H9 (cell line): ENCODE measurements at regions not wholly inside any gene's neighbourhood (a gene's known extent, or its start where the extent isn't known, plus 50 kb on each side); places are given as distances from the start of the nearest gene placed in this dataset.

ENCODE experiments used
- DNase-seq: peaks from one replicate; pipeline ENCODE4 v3.0.0-alpha.2; 2017
- H2AFZ ChIP-seq: one replicate; pipeline ENCODE4 v1.6.1; 2013; ENCODE audit warnings: mild to moderate bottlenecking, low read length, control low read depth, moderate library complexity
- H2AK5ac ChIP-seq: 2 replicates; pipeline ENCODE4 v1.6.1; 2013; ENCODE audit warnings: low read length, control low read depth, mixed read lengths; ENCODE audit not compliant: insufficient read length
- H2BK120ac ChIP-seq: one replicate; pipeline ENCODE4 v1.6.1; 2013; ENCODE audit warnings: low read depth, mild to moderate bottlenecking, low read length, control low read depth, inconsistent platforms; ENCODE audit not compliant: poor library complexity, severe bottlenecking
- H2BK12ac ChIP-seq: 2 replicates; pipeline ENCODE4 v1.6.1; 2013; ENCODE audit warnings: low read length, control low read depth, mixed read lengths, low read depth; ENCODE audit not compliant: insufficient read length
- H2BK15ac ChIP-seq: 2 replicates; pipeline ENCODE4 v1.6.1; 2013; ENCODE audit warnings: low read depth, low read length, control low read depth
- H2BK20ac ChIP-seq: one replicate; pipeline ENCODE4 v1.6.1; 2013; ENCODE audit warnings: low read depth, mild to moderate bottlenecking, low read length, control low read depth, inconsistent platforms; ENCODE audit not compliant: poor library complexity, severe bottlenecking
- H2BK5ac ChIP-seq: 2 replicates; pipeline ENCODE4 v1.6.1; 2013; ENCODE audit warnings: low read length, control low read depth, mixed read lengths; ENCODE audit not compliant: insufficient read length
- H3K14ac ChIP-seq: 2 replicates; pipeline ENCODE4 v1.6.1; 2013; ENCODE audit warnings: low read length, control low read depth; ENCODE audit not compliant: insufficient read depth
- H3K18ac ChIP-seq: 2 replicates; pipeline ENCODE4 v1.6.1; 2013; ENCODE audit warnings: low read depth, mild to moderate bottlenecking, mixed read lengths, low read length, control low read depth; ENCODE audit not compliant: insufficient read length
- H3K23ac ChIP-seq: 2 replicates; pipeline ENCODE4 v1.6.1; 2013; ENCODE audit warnings: low read length, control low read depth, mixed read lengths, low read depth; ENCODE audit not compliant: insufficient read length
- H3K23me2 ChIP-seq: 2 replicates; pipeline ENCODE4 v1.6.1; 2013; ENCODE audit warnings: low read depth, mild to moderate bottlenecking, mixed read lengths, low read length, control low read depth; ENCODE audit not compliant: insufficient read length, poor library complexity, severe bottlenecking
- H3K27ac ChIP-seq: 2 replicates; pipeline ENCODE4 v1.5.1; 2013; ENCODE audit warnings: low read length, control low read depth, mixed read lengths, low read depth; ENCODE audit not compliant: insufficient read length
- H3K27me3 ChIP-seq: 2 replicates; pipeline ENCODE4 v1.6.1; 2013; ENCODE audit warnings: low read length, control low read depth, inconsistent platforms; ENCODE audit not compliant: insufficient read depth
- H3K4ac ChIP-seq: 2 replicates; pipeline ENCODE4 v1.6.1; 2013; ENCODE audit warnings: low read depth, mild to moderate bottlenecking, control low read depth, inconsistent platforms, low read length, moderate library complexity
- H3K4me1 ChIP-seq: 2 replicates; pipeline ENCODE4 v1.6.1; 2013; ENCODE audit warnings: low read length, control low read depth, inconsistent platforms; ENCODE audit not compliant: insufficient read depth
- H3K4me2 ChIP-seq: 2 replicates; pipeline ENCODE4 v1.6.1; 2013; ENCODE audit warnings: low read length, control low read depth, mixed read lengths; ENCODE audit not compliant: insufficient read length, insufficient read depth
- H3K56ac ChIP-seq: 2 replicates; pipeline ENCODE4 v1.6.1; 2013; ENCODE audit warnings: low read depth, mild to moderate bottlenecking, mixed read lengths, low read length, control low read depth; ENCODE audit not compliant: insufficient read length
- H3K79me1 ChIP-seq: 2 replicates; pipeline ENCODE4 v1.6.1; 2013; ENCODE audit warnings: low read depth, mild to moderate bottlenecking, moderate library complexity, low read length, control low read depth, inconsistent platforms; ENCODE audit not compliant: insufficient read depth, poor library complexity, severe bottlenecking
- H3K79me2 ChIP-seq: 2 replicates; pipeline ENCODE4 v1.6.1; 2013; ENCODE audit warnings: low read length, control low read depth, inconsistent platforms; ENCODE audit not compliant: insufficient read depth
- H3K9ac ChIP-seq: 2 replicates; pipeline ENCODE4 v1.6.1; 2013; ENCODE audit warnings: low read length, control low read depth, mixed read lengths; ENCODE audit not compliant: insufficient read length; ENCODE audit errors: extremely low read depth
- H3K9me3 ChIP-seq: one replicate; pipeline ENCODE4 v1.6.1; 2013; ENCODE audit warnings: low read depth, low read length, inconsistent platforms; ENCODE audit not compliant: control insufficient read depth
- H3T11ph ChIP-seq: one replicate; pipeline ENCODE4 v1.6.1; 2013; ENCODE audit warnings: mild to moderate bottlenecking, low read length, control low read depth, inconsistent platforms
- H4K20me1 ChIP-seq: one replicate; pipeline ENCODE4 v1.6.1; 2013; ENCODE audit not compliant: control insufficient read depth, insufficient read length, insufficient read depth
- H4K5ac ChIP-seq: 2 replicates; pipeline ENCODE4 v1.6.1; 2013; ENCODE audit warnings: low read depth, mild to moderate bottlenecking, mixed read lengths, low read length, control low read depth; ENCODE audit not compliant: insufficient read length
- H4K8ac ChIP-seq: replicated peaks from 2 replicates; pipeline ENCODE4 v1.6.1; 2013; ENCODE audit warnings: low read length, control low read depth, mixed read lengths, low read depth; ENCODE audit not compliant: insufficient read length
- H4K91ac ChIP-seq: 2 replicates; pipeline ENCODE4 v1.6.1; 2013; ENCODE audit warnings: low read depth, mild to moderate bottlenecking, moderate library complexity, mixed read lengths, low read length, control low read depth; ENCODE audit not compliant: insufficient read length
- H3K27ac Mint-ChIP-seq, 3 experiments: 2 replicates in 2 of 3; 3 replicates in 1 of 3; pipeline ENCODE4 v1.8.0; 2020 to 2021; ENCODE audit warnings: mixed read lengths in 3 of 3, mild to moderate bottlenecking in 1 of 3, moderate library complexity in 1 of 3
- H3K27me3 Mint-ChIP-seq: 2 replicates; pipeline ENCODE4 v1.8.0; 2021; ENCODE audit warnings: low read depth, mild to moderate bottlenecking, moderate library complexity, mixed read lengths
- H3K36me3 Mint-ChIP-seq, 3 experiments: 2 replicates in 2 of 3; 3 replicates in 1 of 3; pipeline ENCODE4 v1.8.0; 2020 to 2021; ENCODE audit warnings: low read depth in 3 of 3, mixed read lengths in 3 of 3; ENCODE audit not compliant: insufficient read depth in 1 of 3
- H3K4me1 Mint-ChIP-seq, 2 experiments: 2 replicates each; pipeline ENCODE4 v1.8.0; 2020; ENCODE audit warnings: mixed read lengths in 2 of 2
- H3K4me3 Mint-ChIP-seq, 2 experiments: 2 replicates in 1 of 2; 3 replicates in 1 of 2; pipeline ENCODE4 v1.8.0; 2020 to 2021; ENCODE audit warnings: mild to moderate bottlenecking in 2 of 2, mixed read lengths in 2 of 2, moderate library complexity in 1 of 2
- H3K9me3 Mint-ChIP-seq, 2 experiments: 2 replicates in 1 of 2; 3 replicates in 1 of 2; pipeline ENCODE4 v1.8.0; 2020; ENCODE audit warnings: mild to moderate bottlenecking in 2 of 2, mixed read lengths in 2 of 2, moderate library complexity in 1 of 2
- WGBS: extraction: QIAGEN DNeasy Blood & Tissue Kit; methylation state at CpG from one replicate; pipeline ENCODE4 v1.1.7; 2013; ENCODE audit warnings: missing lambda C conversion rate, low lambda C conversion rate, mixed read lengths; ENCODE audit not compliant: insufficient read length; ENCODE audit errors: extremely low coverage; 5-methylcytosine and 5-hydroxymethylcytosine counted together
- TF ChIP-seq, protein P1 (sequence below): fragments of 200-600 bp; sonication (generic); conservative IDR thresholded peaks from 3 replicates; pipeline ENCODE4 v1.8.0; 2021; ENCODE audit warnings: antibody characterized with exemption, mild to moderate bottlenecking

DNA sequence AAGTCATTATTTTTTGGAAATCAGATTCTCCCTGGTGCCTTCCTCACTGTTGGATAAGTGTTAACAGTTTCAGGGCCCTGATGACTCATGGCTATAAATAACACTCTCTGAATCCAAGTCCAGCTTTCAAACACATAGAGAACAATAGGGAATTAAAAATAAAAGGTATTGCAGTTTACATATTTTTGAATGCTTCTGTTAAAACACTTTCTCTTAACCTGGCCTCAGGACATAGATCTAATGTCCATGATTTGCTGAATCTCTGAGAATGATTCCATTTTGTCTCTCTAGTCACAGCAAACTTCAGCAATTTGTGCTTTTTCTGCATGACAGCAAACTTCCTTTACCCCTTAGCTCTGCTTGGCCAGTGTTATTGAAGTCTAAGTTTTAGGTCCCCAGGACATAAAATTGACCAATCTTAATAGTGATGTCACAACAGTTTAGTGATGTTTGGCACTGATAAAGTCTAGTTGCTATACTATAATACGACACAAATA, 1192.4 kb upstream of the CITED2 start:
- Histone ChIP-seq H3K79me1 (no peaks in the 10 kb centered on the region), H3K18ac (no peak overlapping the region), H3K4me2 (no peak overlapping the region), H2BK120ac (no peak overlapping the region), H4K91ac (no peak overlapping the region), H3K56ac (no peak overlapping the region), H2AK5ac (no peak overlapping the region), H3K27ac (no peak overlapping the region), H4K8ac (no peak overlapping the region), H3K4me1 (no peaks in the 10 kb centered on the region), H3K9me3 (no peaks in the 10 kb centered on the region), H3K79me2 (no peaks in the 10 kb centered on the region), H2AFZ (no peak overlapping the region), H3T11ph (no peak overlapping the region), H4K5ac (no peak overlapping the region), H2BK20ac (no peak overlapping the region), H4K20me1 (no peaks in the 10 kb centered on the region), H3K27me3 (no peaks in the 10 kb centered on the region), H3K23me2 (no peaks in the 10 kb centered on the region), H3K14ac (no peak overlapping the region), H2BK5ac (no peak overlapping the region), H2BK12ac (no peak overlapping the region), H3K4ac (no peak overlapping the region), H3K23ac (no peak overlapping the region), H3K9ac (no peak overlapping the region), H2BK15ac (no peak overlapping the region)
- Mint-ChIP-seq H3K9me3 (no peaks in the 10 kb centered on the region), H3K27ac (no peak overlapping the region), H3K36me3 (no peaks in the 10 kb centered on the region; a peak in 1 of 7 replicates), H3K4me3 (no peak overlapping the region), H3K4me1 (no peaks in the 10 kb centered on the region), H3K27me3 (no peaks in the 10 kb centered on the region)
- WGBS: no CpG with 5 or more reads among the region's 1 CpG
- TF ChIP-seq, protein P1, sequence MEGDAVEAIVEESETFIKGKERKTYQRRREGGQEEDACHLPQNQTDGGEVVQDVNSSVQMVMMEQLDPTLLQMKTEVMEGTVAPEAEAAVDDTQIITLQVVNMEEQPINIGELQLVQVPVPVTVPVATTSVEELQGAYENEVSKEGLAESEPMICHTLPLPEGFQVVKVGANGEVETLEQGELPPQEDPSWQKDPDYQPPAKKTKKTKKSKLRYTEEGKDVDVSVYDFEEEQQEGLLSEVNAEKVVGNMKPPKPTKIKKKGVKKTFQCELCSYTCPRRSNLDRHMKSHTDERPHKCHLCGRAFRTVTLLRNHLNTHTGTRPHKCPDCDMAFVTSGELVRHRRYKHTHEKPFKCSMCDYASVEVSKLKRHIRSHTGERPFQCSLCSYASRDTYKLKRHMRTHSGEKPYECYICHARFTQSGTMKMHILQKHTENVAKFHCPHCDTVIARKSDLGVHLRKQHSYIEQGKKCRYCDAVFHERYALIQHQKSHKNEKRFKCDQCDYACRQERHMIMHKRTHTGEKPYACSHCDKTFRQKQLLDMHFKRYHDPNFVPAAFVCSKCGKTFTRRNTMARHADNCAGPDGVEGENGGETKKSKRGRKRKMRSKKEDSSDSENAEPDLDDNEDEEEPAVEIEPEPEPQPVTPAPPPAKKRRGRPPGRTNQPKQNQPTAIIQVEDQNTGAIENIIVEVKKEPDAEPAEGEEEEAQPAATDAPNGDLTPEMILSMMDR: no peak
- DNase-seq: no peak
